Kasumi-1 (cell line): ENCODE measurements at regions not wholly inside any gene's neighbourhood (a gene's known extent, or its start where the extent isn't known, plus 50 kb on each side); places are given as distances from the start of the nearest gene placed in this dataset.

ENCODE experiments used
- DNase-seq, 2 experiments: peaks; one replicate each; lab custom pipeline; 2025; lab: John Stamatoyannopoulos, UW

GRCh38 chr18:66440433-66440832 lies 163.5 kb downstream of the CDH19 start:
- no peak for DNase-seq

GRCh38 chr18:66439670-66440069 lies 164.2 kb downstream of the CDH19 start:
- no peak for DNase-seq

DNA sequence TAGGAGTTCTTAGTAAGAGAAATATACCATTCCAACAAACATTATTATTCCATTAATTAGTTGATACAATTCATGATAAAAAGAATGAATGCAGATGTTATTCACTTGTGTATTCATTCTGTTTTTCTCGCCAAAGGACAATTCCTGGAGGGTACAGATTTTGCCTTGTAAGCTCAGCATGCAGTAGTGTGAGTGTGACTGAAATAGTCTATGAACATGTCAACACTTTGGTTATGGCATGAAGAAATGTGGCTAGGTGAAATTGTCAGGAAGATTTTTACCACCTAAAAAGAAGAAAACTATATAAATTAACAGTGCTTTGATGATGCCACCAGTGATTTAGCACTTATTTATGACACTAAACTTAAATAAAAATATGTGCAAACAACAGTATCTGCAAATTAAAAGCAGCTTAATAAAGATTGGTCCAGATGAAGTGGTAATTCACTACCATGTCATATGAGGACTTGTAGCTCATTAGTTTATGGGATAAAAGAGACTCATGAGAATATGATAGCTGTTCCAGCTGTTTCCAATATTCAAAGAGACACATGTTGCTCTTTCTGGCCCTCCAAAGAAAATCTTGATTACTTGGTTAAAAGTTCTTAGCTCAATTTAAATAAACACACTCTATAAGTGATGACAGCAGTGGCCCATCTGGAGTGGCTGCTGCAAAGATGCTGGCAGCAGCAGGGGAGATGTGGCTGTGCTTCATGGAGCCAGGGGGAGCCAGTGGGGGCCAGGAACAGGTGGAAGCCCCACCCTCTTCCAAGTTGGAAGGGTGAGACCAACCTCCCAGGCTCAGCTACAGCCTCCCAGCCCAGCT lies 165.0 kb downstream of the CDH19 start:
- DNase-seq: no peak

- DNase-seq: no peak
These were observed 171.3 kb downstream of the CDH19 start for GRCh38 chr18:66432636-66433035.

DNA sequence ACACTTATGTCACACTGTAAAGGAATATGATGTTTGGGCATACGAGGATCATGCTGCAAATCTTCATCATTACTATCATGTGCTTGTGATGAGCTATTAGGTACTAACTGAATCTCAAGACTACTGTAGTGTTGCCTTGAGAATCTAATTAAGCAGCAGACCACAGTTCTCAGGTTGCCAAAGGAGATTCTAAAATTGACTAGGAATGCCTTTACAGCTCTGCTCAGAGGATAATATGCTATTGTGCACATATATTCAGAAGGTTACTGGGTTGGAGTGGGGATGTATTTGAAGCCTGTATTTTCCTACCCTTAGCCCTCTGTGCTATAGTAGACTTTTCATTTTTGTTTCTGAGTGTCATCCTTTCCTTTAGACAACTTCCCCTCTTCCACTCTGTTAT lies 175.1 kb downstream of the CDH19 start:
- DNase-seq: no peak

- DNase-seq: no peak
These were observed 184.5 kb downstream of the CDH19 start for GRCh38 chr18:66419400-66419799.

DNA sequence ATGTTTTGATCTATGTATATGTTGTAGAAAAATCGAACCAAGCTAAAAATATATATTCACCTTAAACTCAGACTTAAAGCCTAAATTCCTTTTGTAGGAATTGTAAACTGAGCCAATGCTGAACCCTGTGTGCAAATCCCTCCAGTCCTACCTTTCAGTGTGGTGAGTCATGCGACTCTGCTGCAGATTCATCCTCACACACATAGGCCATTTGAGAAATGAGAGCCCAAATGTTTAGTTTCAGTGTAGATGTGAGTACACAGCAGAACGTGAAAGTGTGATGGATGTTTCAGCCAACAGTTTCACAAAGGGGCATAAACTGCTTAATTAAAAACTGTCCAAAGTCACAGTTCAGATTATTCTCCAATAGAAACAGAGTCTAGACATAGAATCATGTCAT lies 193.2 kb downstream of the CDH19 start:
- no peak for DNase-seq

DNA sequence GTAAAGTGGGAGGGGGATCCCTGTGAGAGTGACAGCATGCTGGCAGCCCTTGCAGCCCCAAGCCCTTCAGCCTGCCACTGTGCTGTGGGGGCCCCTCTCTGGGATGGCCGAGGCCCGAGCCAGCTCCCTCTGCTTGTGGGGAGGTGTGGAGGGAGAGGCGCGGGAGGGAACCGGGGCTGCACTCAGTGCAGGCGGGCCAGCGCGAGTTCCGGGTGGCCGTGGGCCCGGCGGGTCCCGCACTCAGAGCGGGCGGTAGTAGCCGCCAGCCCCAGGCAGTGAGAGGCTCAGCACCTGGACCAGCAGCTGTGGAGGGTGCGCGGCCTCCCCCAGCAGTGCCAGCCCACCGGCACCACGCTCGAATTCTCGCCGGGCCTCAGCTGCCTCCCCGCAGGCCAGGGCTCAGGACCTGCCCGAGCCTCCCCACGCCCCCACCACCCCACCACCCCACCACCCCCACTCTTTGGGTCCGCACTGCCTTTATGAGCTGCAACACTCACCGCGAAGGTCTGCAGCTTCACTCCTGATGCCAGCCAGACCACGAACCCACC lies 208.1 kb downstream of the CDH19 start:
- no peak for DNase-seq

- DNase-seq: no peak
These were observed 210.4 kb downstream of the CDH19 start for GRCh38 chr18:66393463-66393862.

DNA sequence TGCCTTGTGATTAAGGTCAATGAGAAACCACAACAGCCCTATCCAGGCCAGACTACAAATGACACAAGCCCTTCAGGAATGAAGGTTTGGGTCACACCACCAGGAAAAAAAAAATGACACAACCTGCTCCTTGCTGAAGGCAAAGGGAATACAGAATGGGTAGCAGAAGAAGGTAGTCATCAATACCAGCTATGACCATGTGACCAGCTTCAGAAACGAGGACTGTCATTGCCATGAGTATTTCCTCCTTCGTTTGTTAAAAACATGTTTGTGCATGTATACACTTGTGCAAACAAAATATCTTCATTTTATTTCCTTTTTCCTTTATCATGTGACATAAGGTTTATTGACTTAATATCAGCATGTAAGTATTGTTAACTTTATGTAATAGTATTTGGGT lies 226.6 kb downstream of the CDH19 start:
- no peak for DNase-seq

GRCh38 chr18:66375391-66375790 lies 228.5 kb downstream of the CDH19 start:
- peak in 1 of 2 experiments; percentile 6 for DNase-seq

GRCh38 chr18:66346833-66347588 lies 256.9 kb downstream of the CDH19 start:
- no peak for DNase-seq

- no peak for DNase-seq
These were observed 259.7 kb downstream of the CDH19 start for GRCh38 chr18:66344227-66344626.

DNA sequence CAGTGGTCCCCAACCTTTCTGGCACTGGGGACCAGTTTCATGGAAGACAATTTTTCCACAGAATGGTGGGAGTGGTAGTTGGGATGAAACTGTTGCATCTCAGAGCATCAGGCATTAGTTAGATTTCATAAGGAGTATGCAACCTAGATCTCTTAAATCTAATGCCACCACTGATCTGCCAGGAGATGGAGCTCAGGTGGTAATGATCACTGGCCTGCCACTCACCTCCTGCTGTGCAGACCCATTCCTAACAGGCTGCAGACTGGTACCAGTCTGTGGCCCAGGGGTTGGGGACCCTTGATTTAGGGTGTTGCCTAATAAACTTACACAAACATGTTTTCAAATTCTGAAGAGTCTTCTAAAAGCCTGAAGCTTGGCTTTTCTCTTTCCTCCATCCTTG lies 261.3 kb downstream of the CDH19 start:
- DNase-seq: no peak

DNA sequence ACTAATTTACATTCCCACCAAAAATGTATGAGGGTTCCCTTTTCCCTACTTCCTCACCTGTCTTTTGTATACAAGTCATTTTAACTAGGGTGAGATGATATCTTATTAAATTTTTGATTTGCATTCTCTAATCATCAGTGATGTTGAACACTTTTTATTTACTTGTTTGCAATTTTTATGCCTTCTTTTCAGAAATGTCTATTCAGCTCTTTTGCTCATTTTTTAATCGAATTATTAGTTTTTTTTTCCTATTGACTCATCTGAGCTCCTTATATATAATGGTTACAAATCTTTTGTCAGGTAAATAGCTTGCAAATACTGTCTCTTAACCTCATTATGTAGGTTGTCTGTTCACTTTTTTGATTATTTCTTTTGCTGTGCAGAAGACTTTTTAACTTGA lies 269.4 kb downstream of the CDH19 start:
- no peak for DNase-seq

DNA sequence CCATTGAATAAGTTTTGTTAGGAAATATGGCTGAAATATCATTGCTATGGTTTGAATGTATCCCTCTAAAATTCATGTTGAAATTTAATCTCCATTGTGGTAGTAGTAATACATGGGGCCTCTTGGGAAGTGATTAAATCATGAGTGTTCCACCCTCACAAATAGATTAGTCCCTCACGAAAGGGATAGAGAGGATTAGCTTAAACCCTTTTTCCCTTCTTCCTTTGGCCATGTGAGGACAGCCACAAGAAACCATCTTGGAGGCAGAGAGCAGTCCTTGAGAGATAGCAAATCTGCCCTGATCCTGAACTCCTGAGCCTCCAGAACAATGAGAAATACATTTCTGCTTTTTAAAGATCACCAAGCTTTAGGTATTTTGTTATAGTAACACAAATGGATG lies 274.2 kb downstream of the CDH19 start:
- no peak for DNase-seq

DNA sequence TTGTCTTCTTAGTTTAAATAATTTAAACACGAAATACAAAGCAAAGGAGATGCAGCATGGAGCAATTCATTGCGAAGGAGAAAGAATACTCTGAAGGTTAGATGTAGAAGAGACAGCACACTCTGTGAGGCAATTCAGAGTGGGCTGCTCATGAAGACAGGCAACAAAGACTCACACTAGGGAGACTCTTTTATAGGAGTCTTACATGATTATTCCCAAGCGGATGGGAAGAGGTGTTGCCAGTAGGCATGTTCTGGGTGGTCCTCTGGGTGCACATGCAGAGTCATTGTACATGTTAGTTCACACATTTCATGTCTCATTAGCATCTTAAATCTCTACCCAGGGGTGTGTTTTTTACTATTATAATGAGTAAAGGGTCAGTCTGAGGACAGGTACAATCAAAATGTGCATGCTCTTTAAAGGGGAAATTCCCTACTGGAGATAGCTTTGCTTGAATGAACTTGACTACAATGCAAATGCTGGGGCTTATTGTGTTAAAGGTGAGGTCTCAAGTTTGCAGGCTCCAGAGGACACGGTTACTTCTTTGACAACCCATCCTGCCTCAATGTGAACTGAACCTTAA lies 275.5 kb downstream of the CDH19 start:
- no peak for DNase-seq

DNA sequence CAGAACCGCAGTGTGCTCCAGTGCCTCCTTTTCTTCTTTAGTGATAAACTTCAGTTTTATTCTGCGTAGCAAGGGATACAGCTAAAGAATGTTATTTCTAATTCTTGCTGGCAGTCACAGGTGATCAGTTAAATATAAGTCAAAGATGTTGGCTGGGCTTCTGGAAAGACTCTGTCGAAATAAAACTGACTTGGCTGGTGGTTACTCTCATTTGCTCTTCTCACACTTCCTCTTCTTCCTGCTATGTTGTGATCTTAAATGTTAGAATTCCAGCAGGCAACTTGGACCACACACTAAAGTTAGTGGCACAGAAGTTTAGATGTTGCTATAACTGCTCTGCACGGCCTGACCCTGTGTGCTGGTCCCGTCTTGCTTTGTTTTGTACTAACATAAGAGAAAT lies 278.6 kb downstream of the CDH19 start:
- peak; percentile 47 to 54 for DNase-seq

- no peak for DNase-seq
These were observed 279.3 kb downstream of the CDH19 start for GRCh38 chr18:66324616-66325015.

- DNase-seq: no peak
These were observed 286.4 kb downstream of the CDH19 start for GRCh38 chr18:66317243-66318090.

GRCh38 chr18:66316701-66317100 lies 287.2 kb downstream of the CDH19 start:
- DNase-seq: no peak

GRCh38 chr18:66300141-66300540 lies 303.7 kb downstream of the CDH19 start:
- no peak for DNase-seq
